ENCODE measurements at regions not wholly inside any gene's neighbourhood (a gene's known extent, or its start where the extent isn't known, plus 50 kb on each side); places are given as distances from the start of the nearest gene placed in this dataset.

DNA sequence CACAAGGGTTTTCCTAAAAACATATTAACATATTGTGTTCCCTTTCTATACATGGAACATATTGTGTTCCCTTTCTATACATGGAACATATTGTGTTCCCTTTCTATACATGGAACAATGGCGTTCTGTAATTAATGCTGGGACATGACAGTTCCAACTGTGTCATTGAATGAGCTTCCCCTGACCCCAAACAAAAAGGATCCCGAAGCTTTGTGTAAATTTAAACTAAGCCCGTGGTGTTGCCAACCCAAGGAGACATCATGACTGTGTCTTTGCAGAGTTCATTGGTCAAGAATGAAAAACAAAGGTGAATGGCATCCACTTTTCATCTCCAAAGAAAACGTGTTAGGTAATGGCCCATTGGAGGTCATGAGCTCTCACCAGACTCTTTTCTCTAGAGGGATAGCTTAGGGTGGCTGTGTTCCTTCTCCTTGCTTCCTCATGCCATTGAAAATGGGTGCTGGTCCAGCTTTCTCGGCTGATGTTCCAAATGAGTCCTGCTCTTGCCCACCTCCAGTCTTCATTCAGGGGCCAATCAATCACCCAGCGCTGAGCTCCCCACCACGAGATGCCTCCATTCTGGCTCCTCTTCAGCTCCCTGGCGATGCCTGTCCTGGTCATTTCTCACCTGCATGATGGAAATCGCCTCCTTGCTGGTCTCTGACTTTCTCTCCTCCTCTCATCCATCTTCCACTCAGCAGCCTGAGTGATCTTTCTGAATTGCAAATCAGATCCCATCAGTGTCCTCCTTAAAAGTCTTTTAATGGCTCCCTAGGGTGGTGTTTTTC lies 156.1 kb downstream of the VRK1 start:
- no peak for ATAC-seq
- intact Hi-C loops (cut with micrococcal nuclease): no loop called here
- Histone ChIP-seq H3K27me3 (ENCODE audit: control insufficient read depth, insufficient read depth, low read length) (no peaks in the 10 kb centered on the region), H3K4me3 (ENCODE audit: low read length) (no peak overlapping the region), H3K9me3 (ENCODE audit: control insufficient read depth, insufficient read depth, low read length) (no peaks in the 10 kb centered on the region), H3K36me3 (ENCODE audit: control insufficient read depth, insufficient read depth, low read length) (no peaks in the 10 kb centered on the region), H3K27ac (ENCODE audit: low read length) (no peak overlapping the region), H3K4me1 (ENCODE audit: control insufficient read depth, insufficient read depth, low read length) (no peaks in the 10 kb centered on the region)
- Mint-ChIP-seq H3K27ac (no peak overlapping the region), H3K36me3 (no peaks in the 10 kb centered on the region), H3K9me3 (no peaks in the 10 kb centered on the region), H3K4me1 (no peaks in the 10 kb centered on the region), H3K4me3 (no peak overlapping the region), H3K27me3 (ENCODE audit: low read depth in 2 of 2) (no peaks in the 10 kb centered on the region)
- TF ChIP-seq, protein P1, sequence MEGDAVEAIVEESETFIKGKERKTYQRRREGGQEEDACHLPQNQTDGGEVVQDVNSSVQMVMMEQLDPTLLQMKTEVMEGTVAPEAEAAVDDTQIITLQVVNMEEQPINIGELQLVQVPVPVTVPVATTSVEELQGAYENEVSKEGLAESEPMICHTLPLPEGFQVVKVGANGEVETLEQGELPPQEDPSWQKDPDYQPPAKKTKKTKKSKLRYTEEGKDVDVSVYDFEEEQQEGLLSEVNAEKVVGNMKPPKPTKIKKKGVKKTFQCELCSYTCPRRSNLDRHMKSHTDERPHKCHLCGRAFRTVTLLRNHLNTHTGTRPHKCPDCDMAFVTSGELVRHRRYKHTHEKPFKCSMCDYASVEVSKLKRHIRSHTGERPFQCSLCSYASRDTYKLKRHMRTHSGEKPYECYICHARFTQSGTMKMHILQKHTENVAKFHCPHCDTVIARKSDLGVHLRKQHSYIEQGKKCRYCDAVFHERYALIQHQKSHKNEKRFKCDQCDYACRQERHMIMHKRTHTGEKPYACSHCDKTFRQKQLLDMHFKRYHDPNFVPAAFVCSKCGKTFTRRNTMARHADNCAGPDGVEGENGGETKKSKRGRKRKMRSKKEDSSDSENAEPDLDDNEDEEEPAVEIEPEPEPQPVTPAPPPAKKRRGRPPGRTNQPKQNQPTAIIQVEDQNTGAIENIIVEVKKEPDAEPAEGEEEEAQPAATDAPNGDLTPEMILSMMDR (IDR thresholded peaks at IDR 0.05): no peak
- 90% methylated on average over 9 of the region's 9 CpGs for WGBS (ENCODE audit: insufficient coverage)
- no peak for DNase-seq

DNA sequence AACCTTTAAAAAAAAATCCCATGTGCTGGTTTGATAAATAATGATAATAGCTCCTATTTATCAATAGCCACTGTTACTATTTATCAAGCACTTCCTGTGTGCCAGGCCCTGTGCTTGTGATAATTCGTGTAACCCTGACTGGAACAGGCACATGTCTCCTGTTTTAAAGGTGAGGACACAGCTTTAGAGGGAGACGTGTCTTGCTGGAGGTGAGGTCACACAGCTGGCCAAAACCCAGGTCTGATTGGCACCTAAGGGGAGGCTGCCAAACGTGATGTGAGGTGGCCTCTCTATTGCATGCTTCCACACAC lies 156.6 kb downstream of the VRK1 start:
- H3K36me3 Mint-ChIP-seq: no peaks in the 10 kb centered on the region
- intact Hi-C loops (cut with micrococcal nuclease): no loop called here
- WGBS (ENCODE audit: insufficient coverage): 82% methylated on average over 3 of the region's 3 CpGs

DNA sequence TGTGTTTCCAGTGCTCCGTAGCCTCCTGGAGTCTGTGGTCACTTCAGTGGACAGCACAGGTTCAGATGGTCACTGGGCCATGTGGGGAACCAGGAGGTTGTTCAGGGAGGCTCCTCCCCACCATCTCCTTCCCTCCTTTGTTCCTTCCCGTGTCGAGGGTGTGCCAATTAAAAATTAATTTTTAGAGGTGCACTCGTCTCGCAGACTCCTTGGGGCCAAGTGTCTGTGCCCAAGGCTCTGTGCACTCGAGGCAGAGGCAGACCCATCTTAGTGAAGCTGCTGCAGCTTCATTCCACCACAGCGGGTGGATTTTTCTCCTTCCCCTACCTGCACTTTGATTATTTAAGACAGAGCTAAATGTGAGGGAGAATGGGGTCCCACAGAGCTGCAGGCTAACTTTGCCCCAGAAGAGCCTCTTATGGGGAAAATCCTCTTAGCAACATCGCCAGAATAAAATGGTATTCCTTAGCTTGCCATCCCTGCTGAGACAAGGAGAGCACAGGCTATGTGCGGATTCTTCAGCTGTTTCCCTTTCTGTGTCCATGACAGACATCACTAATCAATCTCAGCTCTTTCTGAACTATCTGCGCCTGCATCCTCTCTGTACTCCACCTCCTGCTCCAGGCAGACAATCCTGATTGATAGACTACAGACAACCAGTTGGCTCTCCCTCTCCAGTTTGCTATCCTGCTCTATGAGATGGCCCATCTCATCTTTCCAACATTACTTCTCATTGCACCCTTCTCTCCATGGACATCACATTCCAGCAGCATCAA lies 159.5 kb downstream of the VRK1 start:
- H3K9me3 Mint-ChIP-seq: peaks cover 2 to 3% of the 10 kb centered on the region in 2 donors
- no peak overlapping the region for H3K4me3 Mint-ChIP-seq
- ATAC-seq (no peak), DNase-seq (no peak)
- no peaks in the 10 kb centered on the region for H3K27me3 ChIP-seq (ENCODE audit: control insufficient read depth, insufficient read depth, low read length)
- H3K4me3 ChIP-seq (ENCODE audit: low read length): no peak overlapping the region
- intact Hi-C loops (cut with micrococcal nuclease): no loop called here
- no peaks in the 10 kb centered on the region for H3K36me3 ChIP-seq (ENCODE audit: control insufficient read depth, insufficient read depth, low read length)
- TF ChIP-seq, protein P1 (IDR thresholded peaks at IDR 0.05): no peak
- H3K27ac Mint-ChIP-seq: no peak overlapping the region
- no peaks in the 10 kb centered on the region for H3K36me3 Mint-ChIP-seq
- H3K27me3 Mint-ChIP-seq (ENCODE audit: low read depth in 2 of 2): no peaks in the 10 kb centered on the region
- H3K27ac ChIP-seq (ENCODE audit: low read length): no peak overlapping the region
- no peaks in the 10 kb centered on the region for H3K4me1 ChIP-seq (ENCODE audit: control insufficient read depth, insufficient read depth, low read length)
- peaks cover 6 to 8% of the 10 kb centered on the region in 2 donors for H3K4me1 Mint-ChIP-seq
- WGBS (ENCODE audit: insufficient coverage): 95% methylated on average over 9 of the region's 10 CpGs
- peaks cover 3% of the 10 kb centered on the region for H3K9me3 ChIP-seq (ENCODE audit: control insufficient read depth, insufficient read depth, low read length)

More for the DNA sequence above, 156.6 kb downstream of the VRK1 start:
- ATAC-seq (no peak), DNase-seq (no peak)
- no peak overlapping the region for H3K4me3 Mint-ChIP-seq
- no peaks in the 10 kb centered on the region for H3K27me3 ChIP-seq (ENCODE audit: control insufficient read depth, insufficient read depth, low read length)
- H3K9me3 Mint-ChIP-seq: no peaks in the 10 kb centered on the region
- no peak overlapping the region for H3K4me3 ChIP-seq (ENCODE audit: low read length)
- H3K27me3 Mint-ChIP-seq (ENCODE audit: low read depth in 2 of 2): no peaks in the 10 kb centered on the region
- no peaks in the 10 kb centered on the region for H3K36me3 ChIP-seq (ENCODE audit: control insufficient read depth, insufficient read depth, low read length)
- H3K4me1 Mint-ChIP-seq: no peaks in the 10 kb centered on the region
- no peaks in the 10 kb centered on the region for H3K4me1 ChIP-seq (ENCODE audit: control insufficient read depth, insufficient read depth, low read length)
- no peak overlapping the region for H3K27ac ChIP-seq (ENCODE audit: low read length)
- TF ChIP-seq, protein P1 (IDR thresholded peaks at IDR 0.05): no peak
- no peaks in the 10 kb centered on the region for H3K9me3 ChIP-seq (ENCODE audit: control insufficient read depth, insufficient read depth, low read length)
- H3K27ac Mint-ChIP-seq: no peak overlapping the region
